Bronchial epithelial cell (primary cell): ENCODE measurements at regions not wholly inside any gene's neighbourhood (a gene's known extent, or its start where the extent isn't known, plus 50 kb on each side); places are given as distances from the start of the nearest gene placed in this dataset.
A peak's percentile ranks its signal among the peaks of the same experiment; 100 is the strongest.

Source experiments
- DNase-seq: peaks from one replicate; pipeline ENCODE4 v3.0.0-alpha.2; 2010; ENCODE audit warnings: low read depth
- FAIRE-seq: peaks from 2 replicates; lab custom pipeline; 2011; peaks lifted over from hg19 to GRCh38; lab: Jason Lieb, UNC
- H3K27me3 ChIP-seq: 2 replicates; pipeline ENCODE4 v1.5.1; 2011; ENCODE audit warnings: low read length; ENCODE audit not compliant: control insufficient read depth, insufficient read depth
- H3K36me3 ChIP-seq: 2 replicates; pipeline ENCODE4 v1.5.1; 2011; ENCODE audit warnings: low read length; ENCODE audit not compliant: control insufficient read depth, insufficient read depth
- H3K4me3 ChIP-seq: 2 replicates; pipeline ENCODE4 v1.5.1; 2011; ENCODE audit warnings: mild to moderate bottlenecking, low read depth, low read length, control low read depth
- TF ChIP-seq, protein P1 (sequence below): IDR thresholded peaks from 2 replicates; pipeline ENCODE4 v1.5.1; 2011; ENCODE audit warnings: mild to moderate bottlenecking, moderate library complexity, low read length, control low read depth, inconsistent platforms; ENCODE audit not compliant: insufficient read depth, severe bottlenecking

DNA sequence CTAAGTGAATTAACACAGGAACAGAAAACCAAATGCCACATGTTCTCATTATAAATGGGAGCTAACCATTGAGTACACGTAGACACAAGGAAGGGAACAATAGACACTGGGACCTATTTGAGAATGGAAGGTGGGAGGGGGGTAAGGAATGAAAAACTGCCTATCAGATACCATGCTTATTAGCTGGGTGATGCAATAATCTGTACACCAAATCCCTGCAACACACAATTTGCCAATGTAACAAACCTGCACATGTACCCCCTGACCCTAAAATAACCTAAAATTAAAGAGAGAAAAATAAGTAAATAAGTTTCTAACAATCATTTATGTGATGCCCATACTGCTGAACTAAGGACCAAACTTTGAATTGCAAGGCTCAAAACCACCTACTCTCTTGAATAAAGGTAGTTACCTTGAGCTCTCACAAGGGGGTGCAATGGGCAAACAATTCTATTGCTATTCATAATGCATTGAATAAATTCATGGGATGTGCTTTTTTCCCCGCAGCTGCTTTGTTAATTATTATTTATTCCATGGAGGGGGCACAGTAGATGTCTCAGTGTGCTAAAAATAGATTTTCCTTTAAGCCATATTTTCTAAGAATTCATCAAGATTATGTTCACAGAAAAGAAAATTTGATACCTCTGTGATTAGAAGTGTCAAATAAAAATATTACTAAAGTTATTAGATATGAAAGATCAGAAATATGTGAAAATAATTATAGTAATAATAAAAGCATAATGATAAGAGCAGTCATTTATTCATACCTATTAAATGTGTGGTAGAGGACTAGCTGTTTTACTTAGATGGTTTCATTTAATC is 76.2 kb upstream of the PTPN3 start:
- DNase-seq: peak; percentile 63

DNA sequence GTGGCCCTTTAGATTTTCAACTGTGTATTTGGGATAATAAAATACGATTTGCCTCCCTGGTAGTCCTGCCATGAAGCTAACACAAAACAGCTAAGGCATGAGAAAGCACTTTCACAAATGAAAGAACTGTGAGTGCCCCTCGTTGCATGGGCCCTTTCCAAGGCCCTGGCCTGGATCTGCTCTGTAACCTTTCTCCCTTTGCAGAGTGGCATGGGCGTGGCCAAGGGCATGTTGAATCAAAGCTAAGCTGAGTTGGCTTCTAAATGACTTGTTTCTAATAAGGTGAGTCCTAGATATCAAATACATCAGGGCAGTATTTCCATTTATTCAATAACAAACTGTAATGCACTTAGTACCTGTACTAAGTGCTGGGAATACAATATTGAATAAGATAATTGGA is 78.7 kb upstream of the PTPN3 start:
- Histone ChIP-seq H3K4me3 (no peak overlapping the region), H3K36me3 (no peaks in the 10 kb centered on the region), H3K27me3 (no peaks in the 10 kb centered on the region)
- TF ChIP-seq, protein P1, sequence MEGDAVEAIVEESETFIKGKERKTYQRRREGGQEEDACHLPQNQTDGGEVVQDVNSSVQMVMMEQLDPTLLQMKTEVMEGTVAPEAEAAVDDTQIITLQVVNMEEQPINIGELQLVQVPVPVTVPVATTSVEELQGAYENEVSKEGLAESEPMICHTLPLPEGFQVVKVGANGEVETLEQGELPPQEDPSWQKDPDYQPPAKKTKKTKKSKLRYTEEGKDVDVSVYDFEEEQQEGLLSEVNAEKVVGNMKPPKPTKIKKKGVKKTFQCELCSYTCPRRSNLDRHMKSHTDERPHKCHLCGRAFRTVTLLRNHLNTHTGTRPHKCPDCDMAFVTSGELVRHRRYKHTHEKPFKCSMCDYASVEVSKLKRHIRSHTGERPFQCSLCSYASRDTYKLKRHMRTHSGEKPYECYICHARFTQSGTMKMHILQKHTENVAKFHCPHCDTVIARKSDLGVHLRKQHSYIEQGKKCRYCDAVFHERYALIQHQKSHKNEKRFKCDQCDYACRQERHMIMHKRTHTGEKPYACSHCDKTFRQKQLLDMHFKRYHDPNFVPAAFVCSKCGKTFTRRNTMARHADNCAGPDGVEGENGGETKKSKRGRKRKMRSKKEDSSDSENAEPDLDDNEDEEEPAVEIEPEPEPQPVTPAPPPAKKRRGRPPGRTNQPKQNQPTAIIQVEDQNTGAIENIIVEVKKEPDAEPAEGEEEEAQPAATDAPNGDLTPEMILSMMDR: no peak
- peak; percentile 35 for DNase-seq
- no peak for FAIRE-seq

More for the DNA sequence above, 76.2 kb upstream of the PTPN3 start:
- Histone ChIP-seq H3K4me3 (no peak overlapping the region), H3K36me3 (no peaks in the 10 kb centered on the region), H3K27me3 (no peaks in the 10 kb centered on the region)
- FAIRE-seq: no peak
- TF ChIP-seq, protein P1: peak; percentile 58

DNA sequence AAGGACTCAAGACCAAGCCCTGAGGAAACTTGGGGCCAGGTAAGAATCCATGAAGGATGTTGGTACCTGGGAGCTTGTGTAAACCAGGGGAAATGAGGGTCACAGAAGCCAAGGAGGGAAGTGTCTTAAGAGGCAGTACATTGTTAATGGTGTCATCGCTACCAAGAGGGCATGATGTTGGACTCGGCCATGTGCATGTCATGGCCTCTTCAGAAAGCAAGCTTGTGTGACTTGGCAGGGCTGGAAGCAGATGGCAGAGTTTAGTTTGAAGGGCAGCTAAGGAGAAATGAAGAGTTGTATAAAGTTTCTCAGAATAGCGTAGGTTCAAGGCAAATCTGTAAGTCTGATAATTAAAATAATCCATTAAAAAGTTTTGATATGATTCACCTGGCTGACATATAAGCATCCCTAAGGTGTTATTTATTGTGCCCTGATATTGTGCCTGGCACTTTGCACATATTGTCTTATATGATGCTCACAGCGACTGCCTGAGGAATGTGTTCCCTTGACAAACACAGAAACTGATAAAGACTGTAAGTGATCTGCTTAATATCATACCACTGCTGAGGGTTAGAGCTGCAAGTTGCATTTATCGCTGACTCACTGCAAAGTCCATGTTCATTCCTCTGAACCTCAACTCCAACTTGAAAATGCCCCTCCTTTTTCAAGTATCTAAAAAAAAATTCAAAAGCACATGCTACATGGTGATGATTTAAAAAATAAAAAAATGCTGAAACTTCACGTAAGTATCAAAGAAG is 81.3 kb upstream of the PTPN3 start:
- Histone ChIP-seq H3K36me3 (no peaks in the 10 kb centered on the region), H3K27me3 (no peaks in the 10 kb centered on the region), H3K4me3 (no peak overlapping the region)
- DNase-seq (no peak), FAIRE-seq (no peak)
- TF ChIP-seq, protein P1: no peak

DNA sequence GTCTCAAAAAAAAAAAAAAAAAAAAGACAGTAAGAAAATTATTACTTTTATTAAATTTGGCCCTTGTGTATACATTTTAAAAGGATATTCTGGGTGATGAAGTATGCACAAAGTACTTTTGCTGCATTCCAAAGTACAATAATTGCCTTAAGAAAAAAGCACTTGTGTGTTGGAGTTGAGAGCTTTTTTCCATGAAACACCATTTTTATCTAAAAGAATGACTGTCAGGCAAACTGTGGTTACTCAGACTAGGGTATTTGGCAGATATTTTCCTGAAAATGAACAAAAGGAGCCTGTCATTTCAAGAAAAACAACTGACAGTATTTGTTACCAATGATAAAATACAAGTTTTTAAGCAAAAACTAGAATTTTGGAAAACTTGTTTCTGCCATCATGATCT is 84.3 kb upstream of the PTPN3 start:
- DNase-seq (no peak), FAIRE-seq (no peak)
- Histone ChIP-seq H3K36me3 (no peaks in the 10 kb centered on the region), H3K4me3 (no peak overlapping the region), H3K27me3 (peaks cover 2% of the 10 kb centered on the region)
- TF ChIP-seq, protein P1: no peak

DNA sequence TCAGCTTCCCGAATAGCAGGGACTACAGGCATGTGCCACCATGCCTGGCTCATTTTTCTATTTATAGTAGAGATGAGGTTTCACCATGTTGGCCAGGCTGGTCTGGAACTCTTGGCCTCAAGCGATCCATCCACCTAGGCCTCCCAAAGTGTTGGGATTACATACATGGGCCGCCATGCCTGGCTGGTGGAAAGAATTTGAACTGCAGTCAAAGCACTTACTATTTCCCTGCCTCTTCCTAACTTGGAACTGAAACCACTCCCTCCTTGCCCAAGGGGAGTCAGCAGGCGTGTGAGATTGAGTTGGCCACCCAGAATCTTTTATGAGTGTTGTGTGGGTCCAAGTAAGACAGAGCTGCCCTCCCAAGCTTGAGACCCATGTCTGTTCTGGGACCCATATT is 86.1 kb upstream of the PTPN3 start:
- TF ChIP-seq, protein P1: no peak
- DNase-seq: no peak
- FAIRE-seq: no peak
- no peaks in the 10 kb centered on the region for H3K36me3 ChIP-seq
- peaks cover 2% of the 10 kb centered on the region for H3K27me3 ChIP-seq
- no peak overlapping the region for H3K4me3 ChIP-seq
